WI38 (cell line): ENCODE measurements at regions not wholly inside any gene's neighbourhood (a gene's known extent, or its start where the extent isn't known, plus 50 kb on each side); places are given as distances from the start of the nearest gene placed in this dataset.

ENCODE experiments used
- H3K4me3 ChIP-seq: 2 replicates; pipeline ENCODE4 v1.5.1; 2011; ENCODE audit warnings: low read depth, mild to moderate bottlenecking, control low read depth, low read length
- CTCF ChIP-seq: IDR thresholded peaks from 2 replicates; pipeline ENCODE4 v1.5.1; 2012; ENCODE audit warnings: low read depth, mild to moderate bottlenecking, control low read depth, low read length

GRCh38 chr4:177033135-177033534, 240.4 kb upstream of the VEGFC start:
- H3K4me3 ChIP-seq: no peak overlapping the region
- no peak for TF ChIP-seq CTCF

- H3K4me3 ChIP-seq: no peak overlapping the region
- no peak for TF ChIP-seq CTCF
These were observed 240.9 kb upstream of the VEGFC start for GRCh38 chr4:177033632-177034031.

- no peak for TF ChIP-seq CTCF
- no peak overlapping the region for H3K4me3 ChIP-seq
These were observed 248.6 kb upstream of the VEGFC start for GRCh38 chr4:177041356-177041755.

- peak; percentile 74 for TF ChIP-seq CTCF
These were observed 254.5 kb upstream of the VEGFC start for GRCh38 chr4:177047070-177047850.

GRCh38 chr4:177047851-177048174, 255.1 kb upstream of the VEGFC start:
- no peak for TF ChIP-seq CTCF
- H3K4me3 ChIP-seq: no peak overlapping the region

More at GRCh38 chr4:177047070-177047850, 254.5 kb upstream of the VEGFC start:
- no peak overlapping the region for H3K4me3 ChIP-seq

GRCh38 chr4:177051473-177052060, 258.1 kb upstream of the NEIL3 start:
- peak; percentile 28; the same call in 1 of the 2 replicates for TF ChIP-seq CTCF
- no peak overlapping the region for H3K4me3 ChIP-seq

- no peak overlapping the region for H3K4me3 ChIP-seq
- TF ChIP-seq CTCF: no peak
These were observed 257.3 kb upstream of the NEIL3 start for GRCh38 chr4:177052211-177052934.
